ENCODE measurements at regions not wholly inside any gene's neighbourhood (a gene's known extent, or its start where the extent isn't known, plus 50 kb on each side); places are given as distances from the start of the nearest gene placed in this dataset.

GRCh38 chr9:22354699-22355384, 91.8 kb upstream of the DMRTA1 start:
- TF ChIP-seq CTCF (IDR thresholded peaks at IDR 0.05; ENCODE audit: low read depth, low read length) (no peak), EZH2phosphoT487 (IDR thresholded peaks at IDR 0.05; ENCODE audit: low read depth) (no peak)

Data from OCI-LY3 (cell line).